ENCODE measurements at regions not wholly inside any gene's neighbourhood (a gene's known extent, or its start where the extent isn't known, plus 50 kb on each side); places are given as distances from the start of the nearest gene placed in this dataset.

- CTCF ChIA-PET = interaction anchor here (0.6 to 3.6 kb wide), 4 partner anchors 33 to 193 kb away, joined by 3 to 18 read pairs (median 3); no protein-coding TSS in a partner anchor
- Histone ChIP-seq H3K4me1 (ENCODE audit: control insufficient read depth, insufficient read depth, low read length) (no peaks in the 10 kb centered on the region), H3K27ac (ENCODE audit: extremely low read depth, low read depth, low read length) (no peak overlapping the region), H3K36me3 (ENCODE audit: control insufficient read depth in 2 of 2, insufficient read depth in 1 of 2, low read length in 2 of 2) (no peaks in the 10 kb centered on the region), H3K9me3 (ENCODE audit: control insufficient read depth, insufficient read depth, low read depth, low read length) (no peaks in the 10 kb centered on the region), H3K4me3 (ENCODE audit: low read depth, low read length) (no peak overlapping the region)
- no peak for TF ChIP-seq ZNF549 (tag by site-specific recombination; IDR thresholded peaks at IDR 0.05)
- no peak for TF ChIP-seq ZNF692 (tag by site-specific recombination; IDR thresholded peaks at IDR 0.05)
- TF ChIP-seq ZNF335 (tag by site-specific recombination; conservative IDR thresholded peaks at IDR 0.05) = no peak
- no peak for TF ChIP-seq ZNF366 (tag by site-specific recombination; conservative IDR thresholded peaks at IDR 0.05)
- TF ChIP-seq ZNF214 (tag by site-specific recombination; IDR thresholded peaks at IDR 0.05; ENCODE audit: borderline replicate concordance) = no peak
- no peak for TF ChIP-seq ZNF148 (tag by site-specific recombination; IDR thresholded peaks at IDR 0.05; ENCODE audit: borderline replicate concordance)
- TF ChIP-seq ZBTB6 (tag by site-specific recombination; IDR thresholded peaks at IDR 0.05) = no peak
- no peak for TF ChIP-seq ZNF791 (tag by site-specific recombination; IDR thresholded peaks at IDR 0.05)
- TF ChIP-seq ZBTB8A (tag by site-specific recombination; IDR thresholded peaks at IDR 0.05) = no peak
- no peak for TF ChIP-seq GLI4 (tag by site-specific recombination; IDR thresholded peaks at IDR 0.05)
- POLR2A ChIA-PET = no interaction called here
Measured at GRCh38 chr15:81073801-81074200, 60.3 kb upstream of the CFAP161 start.

- Histone ChIP-seq H3K4me1 (ENCODE audit: control insufficient read depth, insufficient read depth, low read length) (no peaks in the 10 kb centered on the region), H3K9me3 (ENCODE audit: control insufficient read depth, insufficient read depth, low read depth, low read length) (no peaks in the 10 kb centered on the region), H3K4me3 (ENCODE audit: low read depth, low read length) (no peak overlapping the region), H3K27ac (ENCODE audit: extremely low read depth, low read depth, low read length) (no peak overlapping the region), H3K36me3 (ENCODE audit: control insufficient read depth in 2 of 2, insufficient read depth in 1 of 2, low read length in 2 of 2) (no peaks in the 10 kb centered on the region)
- TF ChIP-seq BCL6B (tag by site-specific recombination; IDR thresholded peaks at IDR 0.05) (0 out of 2 replicates have a peak, but pooled peaks have one; percentile 30), FEZF1 (tag by site-specific recombination; IDR thresholded peaks at IDR 0.05) (no peak), ZNF621 (tag by site-specific recombination; IDR thresholded peaks at IDR 0.05) (no peak), REST (tag by site-specific recombination; IDR thresholded peaks at IDR 0.05) (no peak), ZNF112 (tag by site-specific recombination; IDR thresholded peaks at IDR 0.05) (no peak)
- CTCF ChIA-PET = interaction anchor here (0.6 to 3.6 kb wide), 3 partner anchors 192 to 335 kb away, joined by 3 to 18 read pairs (median 3); no protein-coding TSS in a partner anchor
- POLR2A ChIA-PET = no interaction called here
Measured at GRCh38 chr15:81074773-81075172, 59.3 kb upstream of the CFAP161 start.

Data from HEK293 (cell line).